ENCODE measurements at regions not wholly inside any gene's neighbourhood (a gene's known extent, or its start where the extent isn't known, plus 50 kb on each side); places are given as distances from the start of the nearest gene placed in this dataset.

DNA sequence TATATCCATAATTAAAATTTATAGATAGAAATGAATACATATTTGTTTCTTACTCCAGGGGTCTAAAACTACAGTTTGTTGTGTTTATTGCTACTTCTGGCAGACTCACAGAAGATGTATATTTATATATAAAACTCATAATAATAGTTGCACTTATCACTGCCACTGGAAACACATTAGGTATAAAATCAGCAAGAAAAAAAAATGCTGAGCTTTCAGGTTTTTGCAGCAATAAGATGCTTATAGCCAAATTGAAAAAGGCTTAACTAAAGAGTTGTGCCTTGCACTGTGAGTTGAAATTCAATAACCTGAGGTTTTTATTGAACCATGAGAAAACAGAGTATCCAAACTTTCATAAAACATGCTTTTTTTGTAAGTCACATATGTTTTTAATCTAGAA, 623.9 kb upstream of the CRIM1 start:
- ATAC-seq (ENCODE audit: poor library complexity) (no peak), DNase-seq (no peak)
- TF ChIP-seq, protein P1, sequence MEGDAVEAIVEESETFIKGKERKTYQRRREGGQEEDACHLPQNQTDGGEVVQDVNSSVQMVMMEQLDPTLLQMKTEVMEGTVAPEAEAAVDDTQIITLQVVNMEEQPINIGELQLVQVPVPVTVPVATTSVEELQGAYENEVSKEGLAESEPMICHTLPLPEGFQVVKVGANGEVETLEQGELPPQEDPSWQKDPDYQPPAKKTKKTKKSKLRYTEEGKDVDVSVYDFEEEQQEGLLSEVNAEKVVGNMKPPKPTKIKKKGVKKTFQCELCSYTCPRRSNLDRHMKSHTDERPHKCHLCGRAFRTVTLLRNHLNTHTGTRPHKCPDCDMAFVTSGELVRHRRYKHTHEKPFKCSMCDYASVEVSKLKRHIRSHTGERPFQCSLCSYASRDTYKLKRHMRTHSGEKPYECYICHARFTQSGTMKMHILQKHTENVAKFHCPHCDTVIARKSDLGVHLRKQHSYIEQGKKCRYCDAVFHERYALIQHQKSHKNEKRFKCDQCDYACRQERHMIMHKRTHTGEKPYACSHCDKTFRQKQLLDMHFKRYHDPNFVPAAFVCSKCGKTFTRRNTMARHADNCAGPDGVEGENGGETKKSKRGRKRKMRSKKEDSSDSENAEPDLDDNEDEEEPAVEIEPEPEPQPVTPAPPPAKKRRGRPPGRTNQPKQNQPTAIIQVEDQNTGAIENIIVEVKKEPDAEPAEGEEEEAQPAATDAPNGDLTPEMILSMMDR (IDR thresholded peaks at IDR 0.05): no peak
- intact Hi-C loops (cut with DNase I, micrococcal nuclease): no loop called here
- Mint-ChIP-seq H3K9me3 (peaks cover 5% of the 10 kb centered on the region), H3K27ac (no peak overlapping the region), H3K27me3 (no peaks in the 10 kb centered on the region), H3K4me3 (no peak overlapping the region), H3K4me1 (ENCODE audit: low read depth) (no peaks in the 10 kb centered on the region), H3K36me3 (ENCODE audit: low read depth) (no peaks in the 10 kb centered on the region)
- H3K4me3 ChIP-seq (ENCODE audit: low read length): no peak overlapping the region
- peaks cover 0 to 3% of the 10 kb centered on the region in 2 experiments for H3K9me3 ChIP-seq (ENCODE audit: control insufficient read depth in 1 of 2, insufficient read depth in 1 of 2, low read length in 2 of 2)
- no peaks in the 10 kb centered on the region for H3K27me3 ChIP-seq (ENCODE audit: control insufficient read depth in 1 of 2, insufficient read depth in 2 of 2, low read length in 2 of 2)
- ChIA-PET POLR2A (no interaction called here), CTCF (no interaction called here)
- no peak overlapping the region for H3K27ac ChIP-seq (ENCODE audit: low read depth in 1 of 2, low read length in 2 of 2)
- H3K36me3 ChIP-seq (ENCODE audit: insufficient read depth, low read length): no peaks in the 10 kb centered on the region
- H3K4me1 ChIP-seq (ENCODE audit: insufficient read depth, low read length): no peaks in the 10 kb centered on the region

DNA sequence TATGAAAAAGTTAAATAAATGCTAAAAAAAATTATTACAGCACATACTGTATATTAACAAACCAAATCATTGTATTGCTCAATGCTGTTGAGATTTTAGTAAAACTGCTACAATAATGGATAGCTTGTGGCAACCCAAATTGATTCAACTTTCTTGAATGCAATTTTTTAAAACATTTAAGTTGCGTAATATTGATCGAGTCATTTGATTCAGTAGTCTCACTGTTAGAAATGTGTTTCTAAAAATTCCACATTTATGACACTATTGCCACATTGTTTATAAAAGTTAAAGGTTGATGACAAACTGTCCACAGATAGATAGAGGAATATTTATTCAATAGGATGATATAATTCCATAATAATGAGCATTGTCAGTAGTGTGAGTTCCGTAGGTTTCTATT, 640.7 kb upstream of the CRIM1 start:
- TF ChIP-seq, protein P1 (IDR thresholded peaks at IDR 0.05): no peak
- no peak for ATAC-seq (ENCODE audit: poor library complexity)
- no peaks in the 10 kb centered on the region for H3K36me3 Mint-ChIP-seq (ENCODE audit: low read depth)

DNA sequence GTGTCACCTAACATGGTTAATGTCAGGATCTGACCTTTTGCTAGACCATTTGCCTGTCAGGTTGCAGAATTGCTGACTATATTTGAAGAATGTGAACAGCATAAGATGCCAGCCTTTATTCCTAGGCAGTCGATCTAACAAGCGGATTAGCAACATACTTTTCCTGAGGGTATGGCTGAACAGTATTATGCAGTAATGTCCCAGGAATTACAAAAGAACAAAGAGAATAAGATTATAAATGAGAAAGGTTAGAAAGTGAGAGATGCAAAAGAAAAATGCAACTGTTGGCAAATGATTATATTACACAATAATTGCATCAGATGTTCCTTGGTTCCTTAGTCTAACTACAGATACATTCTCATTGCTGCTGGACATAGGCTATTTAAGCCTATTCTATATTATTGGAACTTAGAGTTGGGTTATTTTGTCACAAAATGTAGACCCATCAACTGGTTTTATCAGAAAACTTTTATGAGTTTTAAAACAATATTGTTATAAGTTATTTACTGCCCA, 647.1 kb upstream of the CRIM1 start:
- H3K4me3 ChIP-seq (ENCODE audit: low read length): no peak overlapping the region
- no peaks in the 10 kb centered on the region for H3K9me3 ChIP-seq (ENCODE audit: control insufficient read depth in 1 of 2, insufficient read depth in 1 of 2, low read length in 2 of 2)
- no peaks in the 10 kb centered on the region for H3K4me1 Mint-ChIP-seq (ENCODE audit: low read depth)
- ATAC-seq (ENCODE audit: poor library complexity) (no peak), DNase-seq (no peak)
- ChIA-PET CTCF (no interaction called here), POLR2A (no interaction called here)
- no peak overlapping the region for H3K4me3 Mint-ChIP-seq
- intact Hi-C loops (cut with DNase I, micrococcal nuclease): no loop called here
- TF ChIP-seq, protein P1 (IDR thresholded peaks at IDR 0.05): no peak
- no peaks in the 10 kb centered on the region for H3K27me3 ChIP-seq (ENCODE audit: control insufficient read depth in 1 of 2, insufficient read depth in 2 of 2, low read length in 2 of 2)
- H3K27ac ChIP-seq (ENCODE audit: low read depth in 1 of 2, low read length in 2 of 2): no peak overlapping the region
- no peaks in the 10 kb centered on the region for H3K36me3 ChIP-seq (ENCODE audit: insufficient read depth, low read length)
- no peaks in the 10 kb centered on the region for H3K4me1 ChIP-seq (ENCODE audit: insufficient read depth, low read length)
- H3K9me3 Mint-ChIP-seq: no peaks in the 10 kb centered on the region
- no peaks in the 10 kb centered on the region for H3K36me3 Mint-ChIP-seq (ENCODE audit: low read depth)
- no peak overlapping the region for H3K27ac Mint-ChIP-seq
- no peaks in the 10 kb centered on the region for H3K27me3 Mint-ChIP-seq

More for the DNA sequence above, 640.7 kb upstream of the CRIM1 start:
- CTCF ChIA-PET: no interaction called here
- no peaks in the 10 kb centered on the region for H3K27me3 ChIP-seq (ENCODE audit: control insufficient read depth in 1 of 2, insufficient read depth in 2 of 2, low read length in 2 of 2)
- no peaks in the 10 kb centered on the region for H3K36me3 ChIP-seq (ENCODE audit: insufficient read depth, low read length)
- H3K4me1 ChIP-seq (ENCODE audit: insufficient read depth, low read length): no peaks in the 10 kb centered on the region
- H3K9me3 ChIP-seq (ENCODE audit: control insufficient read depth in 1 of 2, insufficient read depth in 1 of 2, low read length in 2 of 2): no peaks in the 10 kb centered on the region
- Mint-ChIP-seq H3K27ac (no peak overlapping the region), H3K27me3 (no peaks in the 10 kb centered on the region), H3K9me3 (no peaks in the 10 kb centered on the region), H3K4me1 (ENCODE audit: low read depth) (no peaks in the 10 kb centered on the region), H3K4me3 (no peak overlapping the region)
- H3K4me3 ChIP-seq (ENCODE audit: low read length): no peak overlapping the region
- intact Hi-C loops (cut with DNase I, micrococcal nuclease): no loop called here
- H3K27ac ChIP-seq (ENCODE audit: low read depth in 1 of 2, low read length in 2 of 2): no peak overlapping the region
- DNase-seq: no peak
- POLR2A ChIA-PET: no interaction called here

Data from CD4-positive, alpha-beta T cell (primary cell).